ENCODE measurements at regions not wholly inside any gene's neighbourhood (a gene's known extent, or its start where the extent isn't known, plus 50 kb on each side); places are given as distances from the start of the nearest gene placed in this dataset.

GRCh38 chr16:16905850-16906249 lies 526.9 kb downstream of the NPIPA7 start:
- no peak for DNase-seq
- intact Hi-C loops (cut with DNase I; ENCODE audit: low total_unique reads) (no loop called here), in situ Hi-C loops (cut with MboI; ENCODE audit: low pct_ligation_motif_present in 1 of 4, low pct_unique_long_range_greater_than_20kb in 1 of 4, low sequenced_read_pairs in 3 of 4) (no loop called here)
- 56 to 67% methylated on average over 1 to 3 of the region's 3 CpGs for WGBS, 2 donors (ENCODE audit: low coverage in 1 of 2)
- Histone ChIP-seq H3K4me3 (no peak overlapping the region), H3K9me3 (peaks cover 0 to 9% of the 10 kb centered on the region in 2 donors), H3K4me1 (no peaks in the 10 kb centered on the region), H3K36me3 (peaks cover 0 to 1% (median 0%) of the 10 kb centered on the region in 4 donors), H3K27me3 (no peaks in the 10 kb centered on the region), H3K27ac (no peak overlapping the region)
- TF ChIP-seq POLR2A (IDR thresholded peaks at IDR 0.05), result no peak
- no peak for TF ChIP-seq CTCF (IDR thresholded peaks at IDR 0.05)
- TF ChIP-seq EP300 (IDR thresholded peaks at IDR 0.05; ENCODE audit: low read depth), result no peak
- no peak for TF ChIP-seq POLR2AphosphoS5 (IDR thresholded peaks at IDR 0.05)

- no peak for TF ChIP-seq CTCF (IDR thresholded peaks at IDR 0.05)
- TF ChIP-seq POLR2A (IDR thresholded peaks at IDR 0.05), result no peak
- no peak for TF ChIP-seq EP300 (IDR thresholded peaks at IDR 0.05; ENCODE audit: low read depth)
- no peak for TF ChIP-seq POLR2AphosphoS5 (IDR thresholded peaks at IDR 0.05)
- Histone ChIP-seq H3K4me1 (no peaks in the 10 kb centered on the region), H3K36me3 (peaks cover 0 to 1% (median 0%) of the 10 kb centered on the region in 4 donors), H3K4me3 (no peak overlapping the region), H3K9me3 (no peaks in the 10 kb centered on the region), H3K27me3 (no peaks in the 10 kb centered on the region), H3K27ac (no peak overlapping the region)
- intact Hi-C loops (cut with DNase I; ENCODE audit: low total_unique reads) (no loop called here), in situ Hi-C loops (cut with MboI; ENCODE audit: low pct_ligation_motif_present in 1 of 4, low pct_unique_long_range_greater_than_20kb in 1 of 4, low sequenced_read_pairs in 3 of 4) (no loop called here)
- DNase-seq, result no peak
Measured at GRCh38 chr16:16907089-16907488, 528.1 kb downstream of the NPIPA7 start.

GRCh38 chr16:16908077-16908476 lies 529.1 kb downstream of the NPIPA7 start:
- Histone ChIP-seq H3K9me3 (no peaks in the 10 kb centered on the region), H3K36me3 (no peaks in the 10 kb centered on the region), H3K4me3 (no peak overlapping the region), H3K4me1 (no peaks in the 10 kb centered on the region), H3K27me3 (no peaks in the 10 kb centered on the region), H3K27ac (no peak overlapping the region)
- in situ Hi-C loops (cut with MboI; ENCODE audit: low pct_ligation_motif_present in 1 of 4, low pct_unique_long_range_greater_than_20kb in 1 of 4, low sequenced_read_pairs in 3 of 4) (no loop called here), intact Hi-C loops (cut with DNase I; ENCODE audit: low total_unique reads) (no loop called here)
- WGBS, 2 donors (ENCODE audit: low coverage in 1 of 2), result 63 to 82% methylated on average over 3 to 5 of the region's 5 CpGs
- TF ChIP-seq CTCF (IDR thresholded peaks at IDR 0.05), result no peak
- no peak for TF ChIP-seq EP300 (IDR thresholded peaks at IDR 0.05; ENCODE audit: low read depth)
- TF ChIP-seq POLR2A (IDR thresholded peaks at IDR 0.05), result no peak
- TF ChIP-seq POLR2AphosphoS5 (IDR thresholded peaks at IDR 0.05), result no peak
- DNase-seq, result no peak

- intact Hi-C loops (cut with DNase I; ENCODE audit: low total_unique reads) (no loop called here), in situ Hi-C loops (cut with MboI; ENCODE audit: low pct_ligation_motif_present in 1 of 4, low pct_unique_long_range_greater_than_20kb in 1 of 4, low sequenced_read_pairs in 3 of 4) (no loop called here)
- H3K27ac ChIP-seq, result no peak overlapping the region
- DNase-seq, result no peak
- H3K4me3 ChIP-seq, result no peak overlapping the region
- no peaks in the 10 kb centered on the region for H3K27me3 ChIP-seq
- no peak for TF ChIP-seq CTCF (IDR thresholded peaks at IDR 0.05)
- H3K9me3 ChIP-seq, result no peaks in the 10 kb centered on the region
- no peaks in the 10 kb centered on the region for H3K4me1 ChIP-seq
- H3K36me3 ChIP-seq, result no peaks in the 10 kb centered on the region
- 69% methylated on average over 3 of the region's 3 CpGs; no CpG with 5 or more reads in 1 of the 2 donors for WGBS, 2 donors (ENCODE audit: low coverage in 1 of 2)
Measured at GRCh38 chr16:16909126-16909525, 530.2 kb downstream of the NPIPA7 start.
